ENCODE measurements at regions not wholly inside any gene's neighbourhood (a gene's known extent, or its start where the extent isn't known, plus 50 kb on each side); places are given as distances from the start of the nearest gene placed in this dataset.
A peak's percentile ranks its signal among the peaks of the same experiment; 100 is the strongest.
"Not testable (repeated sequence)": the region's sequence is repeated elsewhere in the genome, so short reads cannot be mapped to it uniquely, and the experiment has no call there.

DNA sequence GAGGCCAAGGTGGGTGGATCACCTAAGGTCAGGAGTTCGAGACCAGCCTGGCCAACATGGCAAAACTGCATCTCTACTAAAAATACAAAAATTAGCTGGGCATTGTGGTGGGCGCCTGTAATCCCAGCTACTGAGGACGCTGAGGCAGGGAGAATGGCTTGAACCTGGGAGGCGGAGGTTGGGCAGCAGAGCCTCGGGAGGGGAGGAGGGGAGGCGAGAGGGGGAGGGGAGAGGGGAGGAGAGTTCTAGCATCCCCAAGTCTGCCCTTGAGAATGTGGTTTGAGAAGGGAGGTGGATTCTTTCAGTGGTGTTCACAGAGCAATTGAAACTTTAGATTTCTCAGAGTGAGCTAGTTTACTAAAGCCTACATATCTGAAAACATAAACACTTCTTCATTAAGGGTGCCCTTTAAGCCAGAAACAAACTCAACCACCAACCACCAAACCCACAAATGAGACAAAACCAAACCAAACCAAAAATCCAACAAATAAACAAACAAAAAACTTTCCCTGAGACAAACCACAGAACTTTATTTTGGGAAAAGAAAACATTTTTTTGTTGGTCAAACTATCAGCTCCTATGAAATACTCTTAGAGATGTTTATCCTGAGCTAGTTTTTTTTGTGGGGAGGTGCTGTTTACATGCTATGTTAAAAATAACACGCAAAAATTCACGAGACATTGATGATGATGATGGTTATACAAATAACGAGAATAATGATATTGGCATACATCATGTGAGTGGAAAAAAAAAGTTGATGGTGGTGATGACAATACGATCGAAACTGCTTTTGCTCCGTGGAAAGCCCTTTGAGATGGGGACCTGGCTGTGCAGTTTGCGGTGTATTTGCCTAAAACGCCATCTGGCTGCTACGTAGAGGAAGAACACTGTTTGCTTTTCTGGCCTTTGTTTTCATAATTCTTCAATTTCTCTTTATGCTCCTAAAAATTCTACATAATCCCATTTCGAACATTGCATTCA lies 98.2 kb upstream of the PRKX start:
- no peak overlapping the region for H3K4me3 ChIP-seq (ENCODE audit: low read length)
- DNase-seq (ENCODE audit: low read depth, low spot score), result peak; percentile 42

DNA sequence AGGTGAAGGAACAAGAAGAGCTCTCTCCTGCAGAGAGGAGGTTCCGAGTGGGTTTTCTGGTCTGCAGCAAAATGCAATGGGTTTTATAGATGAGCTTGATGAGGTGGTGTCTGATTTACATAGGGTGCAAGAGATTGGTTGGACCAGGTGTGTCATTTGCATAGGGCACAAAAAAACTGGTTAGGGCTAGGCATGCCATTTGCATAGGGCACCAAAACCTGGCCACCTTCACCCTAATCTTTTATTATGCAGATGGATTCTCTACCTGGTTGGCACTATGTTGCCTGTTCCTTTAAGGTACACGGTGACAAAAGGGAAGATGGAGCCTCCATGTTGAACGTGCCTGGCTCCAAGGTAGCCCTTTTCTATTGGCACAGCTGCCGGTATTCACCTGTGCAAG lies 94.5 kb upstream of the PRKX start:
- H3K4me3 ChIP-seq (ENCODE audit: low read length), result no peak overlapping the region
- no peak for DNase-seq (ENCODE audit: low read depth, low spot score)

DNA sequence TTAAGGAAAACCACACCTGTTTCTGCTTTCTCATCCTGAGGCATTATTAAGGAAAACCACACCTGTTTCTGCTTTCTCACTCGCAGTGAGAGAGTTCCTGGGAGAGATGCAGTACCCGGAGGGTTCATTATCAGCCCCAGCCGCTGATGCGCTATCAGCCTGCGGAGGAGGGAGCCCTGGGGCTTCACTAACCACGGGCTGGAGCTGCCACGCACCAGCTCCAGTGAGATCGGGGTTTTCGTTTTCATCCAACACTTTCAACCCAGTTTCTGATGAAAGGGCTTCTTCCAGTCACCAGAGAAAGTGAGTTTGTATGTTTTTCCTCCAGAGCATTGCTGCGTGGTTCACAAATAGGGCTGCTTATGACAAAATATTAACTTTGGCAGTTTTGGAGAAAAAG lies 93.2 kb upstream of the PRKX start:
- DNase-seq (ENCODE audit: low read depth, low spot score), result no peak
- H3K4me3 ChIP-seq (ENCODE audit: low read length), result no peak overlapping the region

DNA sequence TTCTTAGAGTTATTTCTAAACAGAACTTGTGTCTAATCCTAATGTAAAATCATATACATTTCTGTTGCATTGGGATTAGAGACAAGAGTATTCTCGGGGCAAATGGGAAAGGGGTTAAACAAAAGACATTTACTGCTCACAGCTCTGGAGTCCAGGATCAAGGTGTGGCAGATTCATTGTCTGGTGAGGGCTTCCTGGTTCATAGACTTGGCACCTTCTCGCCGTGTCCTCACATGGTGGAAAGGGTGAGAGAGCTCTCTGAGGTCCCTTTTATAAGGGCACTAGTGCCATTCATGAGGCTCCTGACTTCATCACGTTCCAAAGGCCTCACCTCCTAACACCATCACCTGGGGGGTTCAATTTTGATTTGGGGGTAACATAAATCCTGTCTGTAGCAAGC lies 90.3 kb upstream of the PRKX start:
- no peak overlapping the region for H3K4me3 ChIP-seq (ENCODE audit: low read length)
- no peak for DNase-seq (ENCODE audit: low read depth, low spot score)

DNA sequence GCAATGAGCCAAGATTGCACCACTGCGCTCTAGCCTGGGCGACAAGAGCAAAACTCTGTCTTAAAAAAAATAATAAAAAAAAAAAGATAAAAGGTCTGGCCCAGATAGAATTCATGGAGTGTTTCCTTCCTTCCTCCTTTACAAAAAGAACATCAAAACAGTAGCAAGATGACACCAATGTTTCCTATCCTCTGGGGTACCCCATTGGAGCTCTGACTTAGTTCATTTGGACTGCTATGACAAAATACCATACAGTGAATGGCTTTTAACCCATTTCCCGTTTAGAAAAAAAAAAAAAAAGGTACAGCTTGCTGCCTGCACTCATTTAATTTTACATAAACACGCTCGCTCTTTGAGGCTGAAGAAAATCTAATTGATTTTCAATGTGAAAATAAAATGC lies 89.9 kb upstream of the PRKX start:
- H3K4me3 ChIP-seq (ENCODE audit: low read length), result no peak overlapping the region
- DNase-seq (ENCODE audit: low read depth, low spot score), result no peak

GRCh38 chrX:3795411-3795810 lies 82.0 kb upstream of the PRKX start:
- H3K4me3 ChIP-seq (ENCODE audit: low read length); DNase-seq (ENCODE audit: low read depth, low spot score): not testable (repeated sequence)

- DNase-seq (ENCODE audit: low read depth, low spot score), result no peak
- no peak overlapping the region for H3K4me3 ChIP-seq (ENCODE audit: low read length)
Measured at GRCh38 chrX:3791449-3791848, 78.0 kb upstream of the PRKX start.

DNA sequence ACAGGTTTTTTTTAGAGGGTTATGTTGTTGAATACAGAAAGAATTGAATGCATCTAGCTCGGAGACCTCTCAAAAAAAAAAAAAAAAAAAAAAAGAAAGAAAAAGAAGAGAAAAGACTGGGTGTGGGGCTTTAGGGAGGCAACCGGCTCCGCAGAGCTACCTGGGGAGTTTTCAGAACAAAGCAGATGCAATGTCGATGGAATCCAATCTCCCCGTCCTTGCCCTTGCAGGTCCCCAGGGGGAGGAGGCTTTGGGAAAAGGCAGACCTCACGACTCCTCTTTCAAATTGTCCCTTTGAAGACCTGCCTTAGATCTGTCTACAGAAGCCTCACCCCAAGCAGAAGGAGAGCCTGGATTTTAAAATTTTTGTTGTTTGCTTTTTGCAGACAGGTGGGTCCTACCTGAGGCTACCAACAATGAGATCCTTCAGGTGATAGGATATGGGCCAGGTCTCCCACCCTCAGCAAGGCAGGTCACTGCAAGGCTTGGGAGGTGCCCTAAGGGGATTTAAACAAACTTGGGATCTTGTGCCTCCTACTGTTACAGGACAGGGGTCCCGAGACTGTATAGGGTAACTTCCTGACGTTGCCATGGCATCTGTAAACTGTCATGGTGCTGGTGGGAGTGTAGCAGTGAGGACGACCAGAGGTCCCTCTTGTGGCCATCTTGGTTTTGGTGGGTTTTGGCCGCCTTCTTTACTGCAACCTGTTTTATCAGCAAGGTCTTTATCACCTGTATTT lies 75.2 kb upstream of the PRKX start:
- no peak for DNase-seq (ENCODE audit: low read depth, low spot score)

GRCh38 chrX:3787856-3788255 lies 74.4 kb upstream of the PRKX start:
- no peak for DNase-seq (ENCODE audit: low read depth, low spot score)
- H3K4me3 ChIP-seq (ENCODE audit: low read length), result no peak overlapping the region

More for the DNA sequence above, 75.2 kb upstream of the PRKX start:
- H3K4me3 ChIP-seq (ENCODE audit: low read length), result no peak overlapping the region

GRCh38 chrX:3785822-3786221 lies 72.4 kb upstream of the PRKX start:
- H3K4me3 ChIP-seq (ENCODE audit: low read length); DNase-seq (ENCODE audit: low read depth, low spot score): not testable (repeated sequence)

DNA sequence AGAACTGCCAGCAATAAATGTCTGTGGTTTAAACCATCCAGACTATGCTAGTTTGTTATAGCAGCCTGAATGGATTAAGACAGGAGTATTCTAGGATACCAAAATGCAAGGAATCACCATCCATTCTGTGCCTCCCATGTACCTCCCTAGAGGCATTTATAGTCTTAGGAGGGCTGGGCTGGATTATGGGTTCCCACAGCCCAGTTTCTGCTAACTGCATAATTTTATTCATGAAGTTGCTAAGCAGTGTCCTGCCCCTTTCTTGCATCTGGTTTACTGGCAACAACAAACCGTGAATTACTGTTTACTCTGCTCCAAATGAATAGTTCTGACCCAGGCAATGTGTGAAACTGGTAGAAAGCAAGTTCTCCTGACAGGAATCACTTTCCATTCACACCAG lies 67.1 kb upstream of the PRKX start:
- H3K4me3 ChIP-seq (ENCODE audit: low read length), result no peak overlapping the region
- DNase-seq (ENCODE audit: low read depth, low spot score), result no peak

DNA sequence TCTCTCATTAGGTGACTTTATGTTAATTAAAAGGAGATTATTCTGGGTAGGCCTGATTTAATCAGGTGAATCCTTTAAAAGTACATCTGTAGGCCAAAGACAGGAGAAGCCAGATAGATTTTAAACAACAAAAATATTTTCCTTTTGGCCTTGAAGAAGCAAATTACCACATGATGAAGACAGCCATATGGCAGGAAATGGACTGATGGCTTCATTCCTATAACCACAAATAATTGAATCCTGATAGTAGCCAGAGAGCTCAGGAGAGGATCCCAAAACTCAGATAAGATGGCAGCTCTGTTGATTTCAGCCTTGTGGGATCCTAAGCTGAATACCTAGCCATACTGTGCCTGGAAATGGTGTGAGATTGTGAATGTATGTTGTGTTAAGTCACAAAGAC lies 66.1 kb upstream of the PRKX start:
- no peak overlapping the region for H3K4me3 ChIP-seq (ENCODE audit: low read length)
- DNase-seq (ENCODE audit: low read depth, low spot score), result no peak

GRCh38 chrX:3777416-3777815 lies 64.0 kb upstream of the PRKX start:
- H3K4me3 ChIP-seq (ENCODE audit: low read length), result no peak overlapping the region
- DNase-seq (ENCODE audit: low read depth, low spot score), result no peak

DNA sequence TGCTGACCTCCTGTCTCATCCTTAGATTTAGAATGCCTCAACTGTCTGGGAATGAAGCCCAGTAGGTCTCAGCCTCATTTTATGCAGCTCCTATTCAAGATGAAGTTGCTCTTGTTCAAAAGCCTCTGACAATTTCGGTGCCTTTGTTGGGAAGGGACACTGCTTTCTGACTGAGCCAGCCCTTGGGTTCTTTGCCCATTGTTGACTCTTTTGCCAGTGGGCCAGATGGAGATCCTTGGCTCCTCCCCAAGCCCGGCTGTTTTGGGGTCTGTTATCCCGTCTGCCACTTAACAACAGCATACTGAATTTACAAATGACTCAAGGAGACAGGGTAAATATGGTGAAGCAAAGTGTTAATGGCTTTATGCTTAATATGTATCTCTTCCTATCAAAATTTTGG lies 58.3 kb upstream of the PRKX start:
- no peak for DNase-seq (ENCODE audit: low read depth, low spot score)
- no peak overlapping the region for H3K4me3 ChIP-seq (ENCODE audit: low read length)

DNA sequence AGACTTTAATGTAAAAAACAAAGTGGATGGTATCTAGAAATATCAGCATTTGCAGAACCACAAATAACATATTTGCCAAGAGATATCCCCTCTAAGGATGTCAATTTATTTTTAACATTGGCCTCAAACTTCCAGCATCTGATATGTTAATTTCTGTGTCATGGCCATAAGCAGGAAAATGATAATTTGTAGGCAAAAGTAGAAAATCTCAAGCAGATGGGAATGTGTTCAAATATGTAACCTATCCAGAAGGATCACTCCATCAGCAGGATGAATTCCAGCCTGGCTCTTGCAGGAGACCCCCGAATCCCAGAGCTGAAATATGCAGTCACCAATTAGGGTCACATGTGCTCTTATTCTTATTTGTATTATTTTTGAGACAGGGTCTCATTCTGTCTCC lies 55.4 kb upstream of the PRKX start:
- no peak for DNase-seq (ENCODE audit: low read depth, low spot score)
- no peak overlapping the region for H3K4me3 ChIP-seq (ENCODE audit: low read length)

Data from Jurkat, Clone E6-1 (cell line).